Prostate gland (tissue), 2 donors: ENCODE measurements at regions not wholly inside any gene's neighbourhood (a gene's known extent, or its start where the extent isn't known, plus 50 kb on each side); places are given as distances from the start of the nearest gene placed in this dataset.

Experiments used
- DNase-seq: peaks from one replicate; pipeline ENCODE4 v3.0.0-alpha.2; 2019; ENCODE audit warnings: low spot score
- H3K27ac ChIP-seq, 2 donors: fragments of 200-600 bp; sonication (generic); 2 replicates each; pipeline ENCODE4 v1.5.1; 2017 to 2019
- H3K27me3 ChIP-seq: fragments of 200-600 bp; sonication (generic); replicated peaks from 2 replicates; pipeline ENCODE4 v1.5.1; 2019; ENCODE audit not compliant: insufficient read depth
- H3K36me3 ChIP-seq, 2 donors: fragments of 200-600 bp; sonication (generic); 1 replicate in 1 of 2; 2 replicates in 1 of 2; pipeline versions ENCODE4 v1.5.1 to v1.8.1; 2017 to 2019
- H3K4me1 ChIP-seq: fragments of 200-600 bp; sonication (generic); replicated peaks from 2 replicates; pipeline ENCODE4 v1.5.1; 2019
- H3K4me3 ChIP-seq, 2 donors: fragments of 200-600 bp; sonication (generic); 2 replicates each; pipeline ENCODE4 v1.5.1; 2017 to 2019
- H3K9me3 ChIP-seq: fragments of 200-600 bp; sonication (generic); 2 replicates; pipeline ENCODE4 v1.5.1; 2017
- POLR2A ChIP-seq: fragments of 450-650 bp; IDR thresholded peaks from one replicate; pipeline ENCODE4 v1.6.1; 2016; ENCODE audit warnings: antibody characterized with exemption, mild to moderate bottlenecking
- POLR2AphosphoS5 ChIP-seq: sonication (generic); formaldehyde crosslinking; IDR thresholded peaks from one replicate; pipeline ENCODE4 v1.6.1; 2017; ENCODE audit warnings: antibody characterized with exemption
- WGBS: methylation state at CpG from one replicate; pipeline ENCODE4 v1.1.5; 2018; 5-methylcytosine and 5-hydroxymethylcytosine counted together
- intact Hi-C: fragments of 100-400 bp; cut with DNase I; formaldehyde crosslinking; loops from one replicate; pipeline ENCODE4 v1.14.2; 2022
- TF ChIP-seq, protein P1 (sequence below), 4 experiments: fragments of 200-600 bp in 2 of 4; fragments of 450-650 bp in 2 of 4; sonication (generic) in 2 of 4; IDR thresholded peaks; 1 replicate in 3 of 4; 2 replicates in 1 of 4; pipeline ENCODE4 v1.5.1; 2016 to 2019; ENCODE audit warnings: antibody characterized with exemption in 4 of 4, mild to moderate bottlenecking in 2 of 4, moderate library complexity in 2 of 4

DNA sequence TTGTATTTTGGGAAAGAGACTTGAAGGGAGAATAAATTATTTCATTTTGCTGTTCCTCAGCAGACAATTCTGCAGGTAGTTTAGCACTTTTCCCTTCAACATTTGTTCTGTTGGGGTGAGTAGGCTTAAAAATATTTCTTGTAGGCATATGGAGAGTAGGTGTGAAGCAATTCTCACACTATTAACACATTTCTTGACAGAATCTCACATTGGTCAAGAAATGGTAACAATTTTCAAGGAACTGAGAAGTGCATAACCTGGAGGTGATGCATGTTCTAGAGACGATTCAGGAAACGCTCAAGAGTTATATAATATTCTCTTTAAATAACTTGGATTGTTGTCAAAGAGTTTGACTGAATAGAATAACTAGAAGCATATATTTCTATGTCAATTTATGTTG, 658.2 kb downstream of the STIM2 start:
- H3K27me3 ChIP-seq, result no peaks in the 10 kb centered on the region
- TF ChIP-seq POLR2AphosphoS5, result no peak
- TF ChIP-seq POLR2A, result no peak
- TF ChIP-seq, protein P1, sequence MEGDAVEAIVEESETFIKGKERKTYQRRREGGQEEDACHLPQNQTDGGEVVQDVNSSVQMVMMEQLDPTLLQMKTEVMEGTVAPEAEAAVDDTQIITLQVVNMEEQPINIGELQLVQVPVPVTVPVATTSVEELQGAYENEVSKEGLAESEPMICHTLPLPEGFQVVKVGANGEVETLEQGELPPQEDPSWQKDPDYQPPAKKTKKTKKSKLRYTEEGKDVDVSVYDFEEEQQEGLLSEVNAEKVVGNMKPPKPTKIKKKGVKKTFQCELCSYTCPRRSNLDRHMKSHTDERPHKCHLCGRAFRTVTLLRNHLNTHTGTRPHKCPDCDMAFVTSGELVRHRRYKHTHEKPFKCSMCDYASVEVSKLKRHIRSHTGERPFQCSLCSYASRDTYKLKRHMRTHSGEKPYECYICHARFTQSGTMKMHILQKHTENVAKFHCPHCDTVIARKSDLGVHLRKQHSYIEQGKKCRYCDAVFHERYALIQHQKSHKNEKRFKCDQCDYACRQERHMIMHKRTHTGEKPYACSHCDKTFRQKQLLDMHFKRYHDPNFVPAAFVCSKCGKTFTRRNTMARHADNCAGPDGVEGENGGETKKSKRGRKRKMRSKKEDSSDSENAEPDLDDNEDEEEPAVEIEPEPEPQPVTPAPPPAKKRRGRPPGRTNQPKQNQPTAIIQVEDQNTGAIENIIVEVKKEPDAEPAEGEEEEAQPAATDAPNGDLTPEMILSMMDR (IDR thresholded peaks at IDR 0.05), result no peak
- H3K27ac ChIP-seq, result no peak overlapping the region
- H3K36me3 ChIP-seq, result no peaks in the 10 kb centered on the region
- no peaks in the 10 kb centered on the region for H3K4me1 ChIP-seq
- intact Hi-C loops, result no loop called here
- H3K4me3 ChIP-seq, result no peak overlapping the region
- 60% methylated on average over 2 of the region's 2 CpGs for WGBS
- no peaks in the 10 kb centered on the region for H3K9me3 ChIP-seq
- no peak for DNase-seq

DNA sequence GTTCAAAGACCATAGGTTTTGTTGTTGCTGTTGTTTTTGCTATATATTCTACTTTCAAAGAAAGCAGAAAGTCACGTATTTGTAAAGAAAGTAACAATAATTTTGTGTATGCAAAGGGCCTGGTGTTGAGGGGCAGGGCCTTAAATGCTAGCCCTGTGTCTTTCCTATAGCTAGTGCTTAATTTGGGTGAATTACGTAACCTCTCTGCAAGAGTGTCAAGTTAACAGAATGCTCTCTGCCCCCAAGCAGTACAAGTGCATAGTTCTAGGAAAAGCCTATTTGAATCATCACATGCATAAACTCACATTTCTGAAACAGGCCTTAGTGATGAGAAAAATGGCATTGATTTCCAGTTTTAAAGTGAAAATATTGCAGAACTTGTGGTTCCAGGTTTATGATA, 663.6 kb downstream of the STIM2 start:
- Histone ChIP-seq H3K27me3 (no peaks in the 10 kb centered on the region), H3K4me1 (no peaks in the 10 kb centered on the region), H3K9me3 (no peaks in the 10 kb centered on the region), H3K27ac (no peak overlapping the region), H3K36me3 (no peaks in the 10 kb centered on the region), H3K4me3 (no peak overlapping the region)
- no peak for DNase-seq
- 89% methylated on average over 2 of the region's 2 CpGs for whole genome bisulfite sequencing
- TF ChIP-seq POLR2AphosphoS5, result no peak
- TF ChIP-seq, protein P1 (IDR thresholded peaks at IDR 0.05), result no peak
- TF ChIP-seq POLR2A, result no peak
- intact Hi-C loops, result no loop called here

- Histone ChIP-seq H3K27me3 (no peaks in the 10 kb centered on the region), H3K4me3 (no peak overlapping the region), H3K36me3 (no peaks in the 10 kb centered on the region), H3K27ac (no peak overlapping the region), H3K4me1 (no peaks in the 10 kb centered on the region), H3K9me3 (no peaks in the 10 kb centered on the region)
- no peak for DNase-seq
- WGBS, result 21% methylated on average over 1 of the region's 1 CpG
- intact Hi-C loops, result no loop called here
- TF ChIP-seq, protein P1 (IDR thresholded peaks at IDR 0.05), result no peak
- no peak for TF ChIP-seq POLR2A
These were observed 673.8 kb downstream of the STIM2 start for GRCh38 chr4:27534488-27534887.

- intact Hi-C loops, result no loop called here
- no peak for DNase-seq
- H3K4me3 ChIP-seq, result no peak overlapping the region
- H3K27me3 ChIP-seq, result no peaks in the 10 kb centered on the region
- no peaks in the 10 kb centered on the region for H3K36me3 ChIP-seq
- H3K27ac ChIP-seq, result no peak overlapping the region
- H3K4me1 ChIP-seq, result no peaks in the 10 kb centered on the region
- 83% methylated on average over 11 of the region's 11 CpGs for WGBS
- no peaks in the 10 kb centered on the region for H3K9me3 ChIP-seq
- TF ChIP-seq POLR2AphosphoS5 (no peak), POLR2A (no peak)
- TF ChIP-seq, protein P1 (IDR thresholded peaks at IDR 0.05), result no peak
These were observed 707.8 kb downstream of the STIM2 start for GRCh38 chr4:27568236-27568951.

DNA sequence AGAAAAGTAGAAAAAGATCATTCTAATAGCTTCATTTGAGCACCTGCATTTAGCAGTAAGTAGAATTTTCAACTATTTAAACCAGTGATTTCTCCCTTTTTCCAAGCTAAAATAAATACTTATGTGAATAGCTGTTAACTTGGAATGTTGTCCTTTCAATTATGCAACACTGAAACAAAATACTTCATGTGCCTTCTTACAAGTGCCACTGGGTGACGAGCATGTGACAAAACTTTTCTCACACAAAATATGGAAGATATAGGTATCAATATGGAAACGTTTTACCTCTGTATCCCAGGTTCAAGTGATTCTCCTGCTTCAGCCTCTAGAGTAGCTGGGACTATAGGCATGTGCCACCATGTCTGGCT, 708.3 kb downstream of the STIM2 start:
- Histone ChIP-seq H3K4me1 (no peaks in the 10 kb centered on the region), H3K4me3 (no peak overlapping the region), H3K9me3 (no peaks in the 10 kb centered on the region), H3K27ac (no peak overlapping the region), H3K27me3 (no peaks in the 10 kb centered on the region), H3K36me3 (no peaks in the 10 kb centered on the region)
- no peak for DNase-seq
- TF ChIP-seq POLR2AphosphoS5, result no peak
- no peak for TF ChIP-seq POLR2A
- TF ChIP-seq, protein P1 (IDR thresholded peaks at IDR 0.05), result no peak
- 85% methylated on average over 2 of the region's 2 CpGs for WGBS
- intact Hi-C loops, result no loop called here
